T-cell (primary cell): ENCODE measurements at regions not wholly inside any gene's neighbourhood (a gene's known extent, or its start where the extent isn't known, plus 50 kb on each side); places are given as distances from the start of the nearest gene placed in this dataset.

ENCODE experiments used
- ATAC-seq, 4 experiments: fragments of 200-7000 bp in 3 of 4; fragments of 150-1000 bp in 1 of 4; cut with Tn5 transposase; replicated peaks in 1 of 4; 1 replicate in 3 of 4; 2 replicates in 1 of 4; pipeline ENCODE4 v1.10.0; 2021; ENCODE audit warnings: moderate library complexity in 3 of 4, mild to moderate bottlenecking in 2 of 4, moderate number of reproducible peaks in 1 of 4
- CTCF ChIA-PET, 2 donors: fragments of 300-600 bp; sonication (Branson Sonifier 250); formaldehyde crosslinking; loops; one replicate each; lab custom pipeline; 2022; ENCODE audit warnings: antibody characterized with exemption in 2 of 2; lab: Charles Lee
- POLR2A ChIA-PET, 2 donors: fragments of 300-600 bp; sonication (Branson Sonifier 250); formaldehyde crosslinking; loops; one replicate each; lab custom pipeline; 2022; ENCODE audit warnings: antibody characterized with exemption in 2 of 2; lab: Charles Lee
- DNase-seq, 35 experiments: peaks; one replicate each; pipeline versions ENCODE4 v3.0.0 to v3.0.0-alpha.2; 2013 to 2023
- H3K27ac ChIP-seq: one replicate; pipeline ENCODE4 v1.5.1; 2013; ENCODE audit warnings: low read length
- H3K27me3 ChIP-seq, 2 experiments: replicated peaks in 1 of 2; 1 replicate in 1 of 2; 2 replicates in 1 of 2; pipeline versions ENCODE4 v1.6.1 to v1.7.0; 2013; ENCODE audit warnings: low read length in 1 of 2, mixed read lengths in 1 of 2; ENCODE audit not compliant: control insufficient read depth in 2 of 2, insufficient read depth in 2 of 2; ENCODE audit errors: extremely low read depth in 1 of 2
- H3K36me3 ChIP-seq, 2 donors: 1 replicate in 1 of 2; 2 replicates in 1 of 2; pipeline versions ENCODE4 v1.6.1 to v1.7.0; 2013; ENCODE audit warnings: low read length in 1 of 2; ENCODE audit not compliant: control insufficient read depth in 2 of 2, insufficient read depth in 1 of 2; ENCODE audit errors: extremely low read depth in 1 of 2
- H3K4me1 ChIP-seq, 2 experiments: 1 replicate in 1 of 2; 2 replicates in 1 of 2; pipeline versions ENCODE4 v1.6.1 to v1.7.0; 2013; ENCODE audit warnings: low read length in 2 of 2, mixed read lengths in 1 of 2; ENCODE audit not compliant: insufficient read depth in 2 of 2, control insufficient read depth in 1 of 2; ENCODE audit errors: extremely low read depth in 1 of 2
- H3K4me3 ChIP-seq, 2 donors: 1 replicate in 1 of 2; 2 replicates in 1 of 2; pipeline versions ENCODE4 v1.5.1 to v1.7.0; 2013; ENCODE audit warnings: mild to moderate bottlenecking in 2 of 2, low read length in 1 of 2, moderate library complexity in 1 of 2; ENCODE audit not compliant: control insufficient read depth in 1 of 2; ENCODE audit errors: extremely low read depth in 1 of 2
- H3K9me3 ChIP-seq: 2 replicates; pipeline ENCODE4 v1.7.0; 2013
- H3K27ac Mint-ChIP-seq, 2 donors: one replicate each; pipeline ENCODE4 v1.8.0; 2020 to 2021; ENCODE audit warnings: mild to moderate bottlenecking in 2 of 2, mixed read lengths in 2 of 2
- H3K27me3 Mint-ChIP-seq, 2 donors: one replicate each; pipeline ENCODE4 v1.8.0; 2021 to 2022; ENCODE audit warnings: mixed read lengths in 2 of 2
- H3K36me3 Mint-ChIP-seq: one replicate; pipeline ENCODE4 v1.8.0; 2021; ENCODE audit warnings: mixed read lengths
- H3K4me1 Mint-ChIP-seq, 3 donors: one replicate each; pipeline ENCODE4 v1.8.0; 2020 to 2022; ENCODE audit warnings: mixed read lengths in 3 of 3, mild to moderate bottlenecking in 1 of 3
- H3K4me3 Mint-ChIP-seq, 3 donors: one replicate each; pipeline ENCODE4 v1.8.0; 2020 to 2022; ENCODE audit warnings: mild to moderate bottlenecking in 3 of 3, mixed read lengths in 3 of 3, moderate library complexity in 3 of 3
- H3K9me3 Mint-ChIP-seq, 3 donors: one replicate each; pipeline ENCODE4 v1.8.0; 2020 to 2022; ENCODE audit warnings: mixed read lengths in 3 of 3
- WGBS: methylation state at CpG from one replicate; pipeline ENCODE4 v1.1.5; 2013; ENCODE audit warnings: missing lambda C conversion rate; ENCODE audit not compliant: insufficient coverage; 5-methylcytosine and 5-hydroxymethylcytosine counted together

- ChIA-PET POLR2A (no interaction called here), CTCF (no interaction called here)
- no peaks in the 10 kb centered on the region for H3K36me3 Mint-ChIP-seq
- H3K9me3 ChIP-seq, result no peaks in the 10 kb centered on the region
- no peaks in the 10 kb centered on the region for H3K36me3 ChIP-seq
- H3K4me1 ChIP-seq, result no peaks in the 10 kb centered on the region
- H3K4me3 Mint-ChIP-seq, result no peak overlapping the region
- H3K27me3 ChIP-seq, result no peaks in the 10 kb centered on the region
- H3K27ac Mint-ChIP-seq, result no peak overlapping the region
- no peak for DNase-seq
- WGBS, result 0% methylated on average over 1 of the region's 1 CpG
- H3K27me3 Mint-ChIP-seq, result no peaks in the 10 kb centered on the region
- H3K27ac ChIP-seq, result no peak overlapping the region
- no peaks in the 10 kb centered on the region for H3K4me1 Mint-ChIP-seq
- peaks cover 0 to 6% (median 4%) of the 10 kb centered on the region in 3 donors for H3K9me3 Mint-ChIP-seq
- no peak overlapping the region for H3K4me3 ChIP-seq
- ATAC-seq, result no peak
Measured at GRCh38 chr6:68235326-68235784, 399.7 kb upstream of the ADGRB3 start.

- Mint-ChIP-seq H3K27me3 (no peaks in the 10 kb centered on the region), H3K27ac (no peak overlapping the region), H3K4me3 (no peak overlapping the region), H3K36me3 (no peaks in the 10 kb centered on the region), H3K4me1 (no peaks in the 10 kb centered on the region), H3K9me3 (peaks cover 0 to 6% (median 4%) of the 10 kb centered on the region in 3 donors)
- Histone ChIP-seq H3K4me1 (no peaks in the 10 kb centered on the region), H3K4me3 (no peak overlapping the region), H3K9me3 (no peaks in the 10 kb centered on the region), H3K27ac (no peak overlapping the region), H3K27me3 (no peaks in the 10 kb centered on the region), H3K36me3 (no peaks in the 10 kb centered on the region)
- DNase-seq (no peak), ATAC-seq (no peak)
- WGBS, result no CpG with 5 or more reads among the region's 2 CpGs
- CTCF ChIA-PET, result no interaction called here
- POLR2A ChIA-PET, result no interaction called here
Measured at GRCh38 chr6:68233623-68234022, 401.5 kb upstream of the ADGRB3 start.

- no peaks in the 10 kb centered on the region for H3K27me3 Mint-ChIP-seq
- H3K9me3 Mint-ChIP-seq, result peaks cover 4% of the 10 kb centered on the region in 3 donors
- Histone ChIP-seq H3K36me3 (no peaks in the 10 kb centered on the region), H3K4me1 (no peaks in the 10 kb centered on the region), H3K9me3 (no peaks in the 10 kb centered on the region), H3K27ac (no peak overlapping the region), H3K4me3 (no peak overlapping the region), H3K27me3 (no peaks in the 10 kb centered on the region)
- no CpG with 5 or more reads among the region's 1 CpG for WGBS
- ATAC-seq (no peak), DNase-seq (no peak)
- no peaks in the 10 kb centered on the region for H3K4me1 Mint-ChIP-seq
- H3K27ac Mint-ChIP-seq, result no peak overlapping the region
- no peak overlapping the region for H3K4me3 Mint-ChIP-seq
- CTCF ChIA-PET, result no interaction called here
- POLR2A ChIA-PET, result no interaction called here
- no peaks in the 10 kb centered on the region for H3K36me3 Mint-ChIP-seq
Measured at GRCh38 chr6:68229566-68229965, 405.5 kb upstream of the ADGRB3 start.

DNA sequence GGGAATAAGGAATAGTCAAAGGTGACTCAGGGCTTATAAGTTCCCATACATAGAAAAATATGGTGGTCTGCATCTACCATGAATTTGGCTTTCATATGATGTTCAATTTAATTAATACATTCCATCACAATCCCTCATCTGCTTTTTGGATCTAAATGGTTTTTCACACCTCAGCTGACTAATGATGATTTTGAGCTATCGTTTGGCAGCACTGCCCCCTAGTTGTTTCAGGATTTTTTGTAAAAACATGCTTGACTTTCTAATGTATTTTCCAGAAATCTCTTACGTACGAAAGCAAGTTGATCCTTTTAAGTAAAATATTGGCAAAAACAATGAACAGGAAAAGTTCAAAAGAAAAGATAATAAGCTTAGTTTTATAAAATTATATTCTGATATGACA, 408.6 kb upstream of the ADGRB3 start:
- H3K4me3 ChIP-seq, result no peak overlapping the region
- 40% methylated on average over 2 of the region's 3 CpGs for WGBS
- H3K36me3 Mint-ChIP-seq, result no peaks in the 10 kb centered on the region

DNA sequence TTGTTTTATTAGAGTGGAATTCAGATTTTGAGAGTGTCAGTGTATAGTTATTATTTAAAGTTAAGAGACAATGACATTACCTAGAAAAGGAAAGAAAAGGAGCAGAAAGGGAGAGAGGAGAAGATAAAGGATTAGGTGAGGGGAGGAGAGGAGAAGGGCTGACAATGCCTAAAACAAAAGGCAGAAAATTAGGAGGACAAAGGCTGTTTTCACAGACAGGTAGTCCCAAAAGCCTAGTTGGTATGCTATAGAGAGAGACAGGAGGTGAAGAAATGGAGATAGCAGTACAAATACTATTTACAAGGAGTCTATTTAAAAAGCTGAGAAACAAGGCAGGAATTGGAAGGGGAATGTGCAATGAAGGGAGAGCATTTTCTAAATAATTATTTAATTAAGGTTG, 409.4 kb upstream of the ADGRB3 start:
- Mint-ChIP-seq H3K9me3 (peaks cover 2 to 8% (median 5%) of the 10 kb centered on the region in 3 donors), H3K27ac (no peak overlapping the region), H3K4me3 (no peak overlapping the region), H3K27me3 (no peaks in the 10 kb centered on the region), H3K36me3 (no peaks in the 10 kb centered on the region), H3K4me1 (no peaks in the 10 kb centered on the region)
- no peak overlapping the region for H3K4me3 ChIP-seq
- DNase-seq (no peak), ATAC-seq (no peak)
- H3K4me1 ChIP-seq, result no peaks in the 10 kb centered on the region
- ChIA-PET POLR2A (interaction anchor here in 1 of 2 donors (0.6 kb wide), 1 partner anchor 387 kb away, joined by 3 read pairs; no protein-coding TSS in a partner anchor), CTCF (no interaction called here)
- H3K9me3 ChIP-seq, result no peaks in the 10 kb centered on the region
- H3K27me3 ChIP-seq, result no peaks in the 10 kb centered on the region
- no peaks in the 10 kb centered on the region for H3K36me3 ChIP-seq
- H3K27ac ChIP-seq, result no peak overlapping the region

More for the DNA sequence above, 408.6 kb upstream of the ADGRB3 start:
- no peaks in the 10 kb centered on the region for H3K27me3 Mint-ChIP-seq
- ChIA-PET POLR2A (interaction anchor here in 1 of 2 donors (0.6 kb wide), 1 partner anchor 25 kb away, joined by 3 read pairs; no protein-coding TSS in a partner anchor), CTCF (interaction anchor here (0.6 to 0.8 kb wide), 2 partner anchors 660 to 979 kb away, joined by 3 read pairs; no protein-coding TSS in a partner anchor)
- H3K4me3 Mint-ChIP-seq, result no peak overlapping the region
- Histone ChIP-seq H3K4me1 (no peaks in the 10 kb centered on the region), H3K27me3 (no peaks in the 10 kb centered on the region), H3K9me3 (no peaks in the 10 kb centered on the region), H3K36me3 (no peaks in the 10 kb centered on the region), H3K27ac (no peak overlapping the region)
- no peak overlapping the region for H3K27ac Mint-ChIP-seq
- DNase-seq (no peak), ATAC-seq (no peak)
- H3K4me1 Mint-ChIP-seq, result no peaks in the 10 kb centered on the region
- H3K9me3 Mint-ChIP-seq, result peaks cover 4 to 8% (median 5%) of the 10 kb centered on the region in 3 donors

DNA sequence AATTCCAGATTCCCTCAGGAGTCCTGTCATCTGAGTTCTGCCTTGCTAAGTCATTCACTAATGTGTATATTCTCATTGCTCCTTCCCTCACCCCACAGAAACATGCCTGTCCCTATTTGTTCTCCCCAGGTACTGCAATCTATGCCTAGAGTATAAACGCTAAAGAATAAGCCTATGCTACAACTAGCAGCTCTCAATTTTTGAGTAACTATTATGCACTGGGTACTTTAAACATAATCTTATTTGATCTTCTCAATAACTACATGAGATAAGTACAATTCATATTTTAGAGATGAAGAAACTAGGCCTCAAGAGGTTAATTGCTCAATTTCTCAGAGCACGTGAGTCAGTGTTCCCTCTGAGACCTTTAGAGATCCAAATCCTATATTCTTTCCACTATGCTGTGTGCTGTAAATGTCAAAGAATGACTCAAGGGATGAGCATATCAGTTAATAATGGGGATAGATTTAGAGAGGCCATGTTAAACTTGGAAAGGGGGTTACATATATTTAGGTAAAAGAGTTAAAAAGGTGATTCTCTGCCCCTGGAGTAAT, 423.8 kb upstream of the ADGRB3 start:
- Mint-ChIP-seq H3K36me3 (no peaks in the 10 kb centered on the region), H3K4me1 (no peaks in the 10 kb centered on the region), H3K27me3 (no peaks in the 10 kb centered on the region), H3K27ac (no peak overlapping the region), H3K4me3 (no peak overlapping the region), H3K9me3 (peaks cover 17 to 23% (median 21%) of the 10 kb centered on the region in 3 donors)
- ATAC-seq (no peak), DNase-seq (no peak)
- no peaks in the 10 kb centered on the region for H3K4me1 ChIP-seq
- no peak overlapping the region for H3K4me3 ChIP-seq
- CTCF ChIA-PET, result no interaction called here
- WGBS, result no CpG with 5 or more reads among the region's 2 CpGs
- POLR2A ChIA-PET, result no interaction called here
- no peak overlapping the region for H3K27ac ChIP-seq
- H3K36me3 ChIP-seq, result no peaks in the 10 kb centered on the region
- no peaks in the 10 kb centered on the region for H3K9me3 ChIP-seq
- H3K27me3 ChIP-seq, result no peaks in the 10 kb centered on the region
